Stomach (tissue), 8 donors: ENCODE measurements at regions not wholly inside any gene's neighbourhood (a gene's known extent, or its start where the extent isn't known, plus 50 kb on each side); places are given as distances from the start of the nearest gene placed in this dataset.

ENCODE experiments used
- DNase-seq, 2 donors: peaks; one replicate each; pipeline versions ENCODE4 v3.0.0 to v3.0.0-alpha.2; 2013 to 2019
- H3K27ac ChIP-seq, 5 donors: fragments of 200-600 bp in 4 of 5; sonication (generic) in 4 of 5; one replicate each; pipeline ENCODE4 v1.5.1; 2013 to 2019; ENCODE audit warnings: mild to moderate bottlenecking in 1 of 5, moderate library complexity in 1 of 5
- H3K27me3 ChIP-seq, 3 donors: fragments of 200-600 bp; sonication (generic); one replicate each; pipeline ENCODE4 v1.5.1; 2017 to 2019; ENCODE audit warnings: mixed run types in 1 of 3
- H3K36me3 ChIP-seq, 4 donors: fragments of 200-600 bp; sonication (generic); 1 replicate in 3 of 4; 2 replicates in 1 of 4; pipeline ENCODE4 v1.5.1; 2016 to 2019
- H3K4me1 ChIP-seq, 4 donors: fragments of 200-600 bp; sonication (generic); one replicate each; pipeline ENCODE4 v1.5.1; 2016 to 2019
- H3K4me3 ChIP-seq, 4 donors: fragments of 200-600 bp; sonication (generic) in 3 of 4; one replicate each; pipeline ENCODE4 v1.5.1; 2016 to 2019; ENCODE audit warnings: mild to moderate bottlenecking in 1 of 4
- H3K9me3 ChIP-seq, 4 donors: fragments of 200-600 bp; sonication (generic); one replicate each; pipeline ENCODE4 v1.5.1; 2016 to 2019
- CTCF ChIP-seq, 7 experiments: fragments of 450-650 bp in 4 of 7; fragments of 200-600 bp in 3 of 7; sonication (generic) in 3 of 7; IDR thresholded peaks; one replicate each; pipeline ENCODE4 v1.5.1; 2016 to 2019; ENCODE audit warnings: antibody characterized with exemption in 7 of 7, control low read depth in 2 of 7, mild to moderate bottlenecking in 1 of 7
- EP300 ChIP-seq: sonication (generic); formaldehyde crosslinking; IDR thresholded peaks from one replicate; pipeline ENCODE4 v1.6.1; 2017; ENCODE audit warnings: antibody characterized with exemption
- POLR2A ChIP-seq, 4 donors: fragments of 450-650 bp; IDR thresholded peaks; one replicate each; pipeline ENCODE4 v1.6.1; 2016; ENCODE audit warnings: antibody characterized with exemption in 4 of 4, control low read depth in 2 of 4, mild to moderate bottlenecking in 1 of 4, moderate library complexity in 1 of 4
- POLR2AphosphoS5 ChIP-seq, 3 donors: sonication (generic); formaldehyde crosslinking; IDR thresholded peaks; one replicate each; pipeline ENCODE4 v1.6.1; 2016; ENCODE audit warnings: antibody characterized with exemption in 3 of 3
- WGBS, 5 donors: extraction: QIAGEN DNeasy Blood & Tissue Kit in 3 of 5; methylation state at CpG; one replicate each; pipeline versions ENCODE4 v1.1.5 to v1.1.7; 2013 to 2018; 5-methylcytosine and 5-hydroxymethylcytosine counted together
- intact Hi-C: fragments of 100-400 bp; cut with DNase I; formaldehyde crosslinking; loops from one replicate; pipeline ENCODE4 v1.15.1; 2023; ENCODE audit warnings: low total_unique reads
- donor health status: healthy with polysubstance abuse.
- donor health status: Bipolar disorder and iron deficiency.
- donor health status: healthy.

- Histone ChIP-seq H3K9me3 (no peaks in the 10 kb centered on the region), H3K4me1 (no peaks in the 10 kb centered on the region), H3K27ac (no peak overlapping the region), H3K36me3 (no peaks in the 10 kb centered on the region), H3K4me3 (no peak overlapping the region), H3K27me3 (no peaks in the 10 kb centered on the region)
- no peak for DNase-seq
- 91 to 100% (median 96%) methylated on average over 1 of the region's 1 CpG for WGBS, 5 donors
- no peak for TF ChIP-seq POLR2A (IDR thresholded peaks at IDR 0.05)
- no peak for TF ChIP-seq CTCF (IDR thresholded peaks at IDR 0.05)
- intact Hi-C loops = no loop called here
Observed at GRCh38 chr18:40355726-40356125, 1599.3 kb upstream of the PIK3C3 start.

- no peak for DNase-seq
- H3K4me1 ChIP-seq = no peaks in the 10 kb centered on the region
- 71 to 88% (median 86%) methylated on average over 1 of the region's 1 CpG for WGBS, 5 donors
- intact Hi-C loops = no loop called here
- no peak overlapping the region for H3K27ac ChIP-seq
- H3K36me3 ChIP-seq = no peaks in the 10 kb centered on the region
- TF ChIP-seq POLR2A (IDR thresholded peaks at IDR 0.05) (no peak), POLR2AphosphoS5 (IDR thresholded peaks at IDR 0.05) (no peak), CTCF (IDR thresholded peaks at IDR 0.05) (no peak), EP300 (no peak)
- no peaks in the 10 kb centered on the region for H3K27me3 ChIP-seq
- no peak overlapping the region for H3K4me3 ChIP-seq
- no peaks in the 10 kb centered on the region for H3K9me3 ChIP-seq
Observed at GRCh38 chr18:40348196-40348595, 1606.8 kb upstream of the PIK3C3 start.

GRCh38 chr18:40347261-40347660 lies 1607.8 kb upstream of the PIK3C3 start:
- Histone ChIP-seq H3K4me1 (no peaks in the 10 kb centered on the region), H3K9me3 (no peaks in the 10 kb centered on the region), H3K27ac (no peak overlapping the region), H3K4me3 (no peak overlapping the region), H3K27me3 (no peaks in the 10 kb centered on the region), H3K36me3 (no peaks in the 10 kb centered on the region)
- peak in 1 of 2 donors; percentile 5 for DNase-seq
- TF ChIP-seq POLR2AphosphoS5 (IDR thresholded peaks at IDR 0.05) (no peak), CTCF (IDR thresholded peaks at IDR 0.05) (no peak), EP300 (no peak), POLR2A (IDR thresholded peaks at IDR 0.05) (no peak)
- intact Hi-C loops = no loop called here
- WGBS, 5 donors = 44 to 69% (median 58%) methylated on average over 5 of the region's 5 CpGs

- TF ChIP-seq EP300 (no peak), POLR2AphosphoS5 (IDR thresholded peaks at IDR 0.05) (no peak), POLR2A (IDR thresholded peaks at IDR 0.05) (no peak), CTCF (IDR thresholded peaks at IDR 0.05) (no peak)
- no peak overlapping the region for H3K4me3 ChIP-seq
- no peaks in the 10 kb centered on the region for H3K27me3 ChIP-seq
- no peak overlapping the region for H3K27ac ChIP-seq
- no peaks in the 10 kb centered on the region for H3K9me3 ChIP-seq
- no peaks in the 10 kb centered on the region for H3K36me3 ChIP-seq
- no peaks in the 10 kb centered on the region for H3K4me1 ChIP-seq
- no peak for DNase-seq
- intact Hi-C loops = no loop called here
Observed at GRCh38 chr18:40346146-40346545, 1608.9 kb upstream of the PIK3C3 start.

- no peak for DNase-seq
- Histone ChIP-seq H3K27me3 (no peaks in the 10 kb centered on the region), H3K4me3 (no peak overlapping the region), H3K36me3 (no peaks in the 10 kb centered on the region), H3K4me1 (no peaks in the 10 kb centered on the region), H3K9me3 (no peaks in the 10 kb centered on the region), H3K27ac (no peak overlapping the region)
- intact Hi-C loops = no loop called here
- WGBS, 5 donors = 69 to 86% (median 78%) methylated on average over 3 of the region's 3 CpGs
- no peak for TF ChIP-seq EP300
- TF ChIP-seq POLR2AphosphoS5 (IDR thresholded peaks at IDR 0.05) = no peak
- TF ChIP-seq POLR2A (IDR thresholded peaks at IDR 0.05) = no peak
- no peak for TF ChIP-seq CTCF (IDR thresholded peaks at IDR 0.05)
Observed at GRCh38 chr18:40341701-40342100, 1613.3 kb upstream of the PIK3C3 start.
